H9 (cell line): ENCODE measurements at regions not wholly inside any gene's neighbourhood (a gene's known extent, or its start where the extent isn't known, plus 50 kb on each side); places are given as distances from the start of the nearest gene placed in this dataset.

ENCODE experiments used
- DNase-seq: peaks from one replicate; pipeline ENCODE4 v3.0.0-alpha.2; 2017
- H2AFZ ChIP-seq: one replicate; pipeline ENCODE4 v1.6.1; 2013; ENCODE audit warnings: mild to moderate bottlenecking, low read length, control low read depth, moderate library complexity
- H2AK5ac ChIP-seq: 2 replicates; pipeline ENCODE4 v1.6.1; 2013; ENCODE audit warnings: low read length, control low read depth, mixed read lengths; ENCODE audit not compliant: insufficient read length
- H2BK120ac ChIP-seq: one replicate; pipeline ENCODE4 v1.6.1; 2013; ENCODE audit warnings: low read depth, mild to moderate bottlenecking, low read length, control low read depth, inconsistent platforms; ENCODE audit not compliant: poor library complexity, severe bottlenecking
- H2BK12ac ChIP-seq: 2 replicates; pipeline ENCODE4 v1.6.1; 2013; ENCODE audit warnings: low read length, control low read depth, mixed read lengths, low read depth; ENCODE audit not compliant: insufficient read length
- H2BK15ac ChIP-seq: 2 replicates; pipeline ENCODE4 v1.6.1; 2013; ENCODE audit warnings: low read depth, low read length, control low read depth
- H2BK20ac ChIP-seq: one replicate; pipeline ENCODE4 v1.6.1; 2013; ENCODE audit warnings: low read depth, mild to moderate bottlenecking, low read length, control low read depth, inconsistent platforms; ENCODE audit not compliant: poor library complexity, severe bottlenecking
- H2BK5ac ChIP-seq: 2 replicates; pipeline ENCODE4 v1.6.1; 2013; ENCODE audit warnings: low read length, control low read depth, mixed read lengths; ENCODE audit not compliant: insufficient read length
- H3K14ac ChIP-seq: 2 replicates; pipeline ENCODE4 v1.6.1; 2013; ENCODE audit warnings: low read length, control low read depth; ENCODE audit not compliant: insufficient read depth
- H3K18ac ChIP-seq: 2 replicates; pipeline ENCODE4 v1.6.1; 2013; ENCODE audit warnings: low read depth, mild to moderate bottlenecking, mixed read lengths, low read length, control low read depth; ENCODE audit not compliant: insufficient read length
- H3K23ac ChIP-seq: 2 replicates; pipeline ENCODE4 v1.6.1; 2013; ENCODE audit warnings: low read length, control low read depth, mixed read lengths, low read depth; ENCODE audit not compliant: insufficient read length
- H3K23me2 ChIP-seq: 2 replicates; pipeline ENCODE4 v1.6.1; 2013; ENCODE audit warnings: low read depth, mild to moderate bottlenecking, mixed read lengths, low read length, control low read depth; ENCODE audit not compliant: insufficient read length, poor library complexity, severe bottlenecking
- H3K27ac ChIP-seq: 2 replicates; pipeline ENCODE4 v1.5.1; 2013; ENCODE audit warnings: low read length, control low read depth, mixed read lengths, low read depth; ENCODE audit not compliant: insufficient read length
- H3K27me3 ChIP-seq: 2 replicates; pipeline ENCODE4 v1.6.1; 2013; ENCODE audit warnings: low read length, control low read depth, inconsistent platforms; ENCODE audit not compliant: insufficient read depth
- H3K4ac ChIP-seq: 2 replicates; pipeline ENCODE4 v1.6.1; 2013; ENCODE audit warnings: low read depth, mild to moderate bottlenecking, control low read depth, inconsistent platforms, low read length, moderate library complexity
- H3K4me1 ChIP-seq: 2 replicates; pipeline ENCODE4 v1.6.1; 2013; ENCODE audit warnings: low read length, control low read depth, inconsistent platforms; ENCODE audit not compliant: insufficient read depth
- H3K4me2 ChIP-seq: 2 replicates; pipeline ENCODE4 v1.6.1; 2013; ENCODE audit warnings: low read length, control low read depth, mixed read lengths; ENCODE audit not compliant: insufficient read length, insufficient read depth
- H3K56ac ChIP-seq: 2 replicates; pipeline ENCODE4 v1.6.1; 2013; ENCODE audit warnings: low read depth, mild to moderate bottlenecking, mixed read lengths, low read length, control low read depth; ENCODE audit not compliant: insufficient read length
- H3K79me1 ChIP-seq: 2 replicates; pipeline ENCODE4 v1.6.1; 2013; ENCODE audit warnings: low read depth, mild to moderate bottlenecking, moderate library complexity, low read length, control low read depth, inconsistent platforms; ENCODE audit not compliant: insufficient read depth, poor library complexity, severe bottlenecking
- H3K79me2 ChIP-seq: 2 replicates; pipeline ENCODE4 v1.6.1; 2013; ENCODE audit warnings: low read length, control low read depth, inconsistent platforms; ENCODE audit not compliant: insufficient read depth
- H3K9ac ChIP-seq: 2 replicates; pipeline ENCODE4 v1.6.1; 2013; ENCODE audit warnings: low read length, control low read depth, mixed read lengths; ENCODE audit not compliant: insufficient read length; ENCODE audit errors: extremely low read depth
- H3K9me3 ChIP-seq: one replicate; pipeline ENCODE4 v1.6.1; 2013; ENCODE audit warnings: low read depth, low read length, inconsistent platforms; ENCODE audit not compliant: control insufficient read depth
- H3T11ph ChIP-seq: one replicate; pipeline ENCODE4 v1.6.1; 2013; ENCODE audit warnings: mild to moderate bottlenecking, low read length, control low read depth, inconsistent platforms
- H4K20me1 ChIP-seq: one replicate; pipeline ENCODE4 v1.6.1; 2013; ENCODE audit not compliant: control insufficient read depth, insufficient read length, insufficient read depth
- H4K5ac ChIP-seq: 2 replicates; pipeline ENCODE4 v1.6.1; 2013; ENCODE audit warnings: low read depth, mild to moderate bottlenecking, mixed read lengths, low read length, control low read depth; ENCODE audit not compliant: insufficient read length
- H4K8ac ChIP-seq: replicated peaks from 2 replicates; pipeline ENCODE4 v1.6.1; 2013; ENCODE audit warnings: low read length, control low read depth, mixed read lengths, low read depth; ENCODE audit not compliant: insufficient read length
- H4K91ac ChIP-seq: 2 replicates; pipeline ENCODE4 v1.6.1; 2013; ENCODE audit warnings: low read depth, mild to moderate bottlenecking, moderate library complexity, mixed read lengths, low read length, control low read depth; ENCODE audit not compliant: insufficient read length
- H3K27ac Mint-ChIP-seq, 3 experiments: 2 replicates in 2 of 3; 3 replicates in 1 of 3; pipeline ENCODE4 v1.8.0; 2020 to 2021; ENCODE audit warnings: mixed read lengths in 3 of 3, mild to moderate bottlenecking in 1 of 3, moderate library complexity in 1 of 3
- H3K27me3 Mint-ChIP-seq: 2 replicates; pipeline ENCODE4 v1.8.0; 2021; ENCODE audit warnings: low read depth, mild to moderate bottlenecking, moderate library complexity, mixed read lengths
- H3K36me3 Mint-ChIP-seq, 3 experiments: 2 replicates in 2 of 3; 3 replicates in 1 of 3; pipeline ENCODE4 v1.8.0; 2020 to 2021; ENCODE audit warnings: low read depth in 3 of 3, mixed read lengths in 3 of 3; ENCODE audit not compliant: insufficient read depth in 1 of 3
- H3K4me1 Mint-ChIP-seq, 2 experiments: 2 replicates each; pipeline ENCODE4 v1.8.0; 2020; ENCODE audit warnings: mixed read lengths in 2 of 2
- H3K4me3 Mint-ChIP-seq, 2 experiments: 2 replicates in 1 of 2; 3 replicates in 1 of 2; pipeline ENCODE4 v1.8.0; 2020 to 2021; ENCODE audit warnings: mild to moderate bottlenecking in 2 of 2, mixed read lengths in 2 of 2, moderate library complexity in 1 of 2
- H3K9me3 Mint-ChIP-seq, 2 experiments: 2 replicates in 1 of 2; 3 replicates in 1 of 2; pipeline ENCODE4 v1.8.0; 2020; ENCODE audit warnings: mild to moderate bottlenecking in 2 of 2, mixed read lengths in 2 of 2, moderate library complexity in 1 of 2
- CTCF ChIP-seq: fragments of 200-600 bp; sonication (generic); conservative IDR thresholded peaks from 3 replicates; pipeline ENCODE4 v1.8.0; 2021; ENCODE audit warnings: antibody characterized with exemption, mild to moderate bottlenecking
- WGBS: extraction: QIAGEN DNeasy Blood & Tissue Kit; methylation state at CpG from one replicate; pipeline ENCODE4 v1.1.7; 2013; ENCODE audit warnings: missing lambda C conversion rate, low lambda C conversion rate, mixed read lengths; ENCODE audit not compliant: insufficient read length; ENCODE audit errors: extremely low coverage; 5-methylcytosine and 5-hydroxymethylcytosine counted together

- Histone ChIP-seq H3K9ac (no peak overlapping the region), H3K27ac (no peak overlapping the region), H3T11ph (no peak overlapping the region), H4K20me1 (no peaks in the 10 kb centered on the region), H3K14ac (no peak overlapping the region), H2BK20ac (no peak overlapping the region), H3K79me1 (no peaks in the 10 kb centered on the region), H3K79me2 (no peaks in the 10 kb centered on the region), H3K56ac (no peak overlapping the region), H4K8ac (no peak overlapping the region), H3K27me3 (no peaks in the 10 kb centered on the region; the same call in 1 of the 2 replicates), H3K4me1 (no peaks in the 10 kb centered on the region), H2AFZ (no peak overlapping the region), H2BK15ac (no peak overlapping the region), H3K9me3 (no peaks in the 10 kb centered on the region), H2BK120ac (no peak overlapping the region), H3K23ac (no peak overlapping the region), H4K5ac (no peak overlapping the region), H2BK12ac (no peak overlapping the region), H4K91ac (no peak overlapping the region), H3K23me2 (no peaks in the 10 kb centered on the region), H3K4ac (no peak overlapping the region), H3K4me2 (no peak overlapping the region), H2AK5ac (no peak overlapping the region), H3K18ac (no peak overlapping the region), H2BK5ac (no peak overlapping the region)
- H3K36me3 Mint-ChIP-seq: peaks cover 0 to 8% (median 0%) of the 10 kb centered on the region in 3 experiments; a peak in 2 of 7 replicates
- H3K27ac Mint-ChIP-seq: no peak overlapping the region; a peak in 1 of 7 replicates
- peak overlapping the region in 1 of 2 experiments; percentile 48; a peak in 3 of 5 replicates for H3K4me3 Mint-ChIP-seq
- peaks cover 29% of the 10 kb centered on the region for H3K27me3 Mint-ChIP-seq
- WGBS: no CpG with 5 or more reads among the region's 3 CpGs
- 0 out of 3 replicates have a peak, but pooled peaks have one; percentile 7 for TF ChIP-seq CTCF
- peaks cover 20 to 32% of the 10 kb centered on the region in 2 experiments for H3K4me1 Mint-ChIP-seq
- DNase-seq: no peak
- H3K9me3 Mint-ChIP-seq: peaks cover 4% of the 10 kb centered on the region in 2 experiments; a peak in 3 of 5 replicates
Measured at GRCh38 chr17:36837939-36838272, 99.4 kb upstream of the LHX1 start.
